IMR-90 (cell line): ENCODE measurements at regions not wholly inside any gene's neighbourhood (a gene's known extent, or its start where the extent isn't known, plus 50 kb on each side); places are given as distances from the start of the nearest gene placed in this dataset.

ENCODE experiments used
- ATAC-seq: fragments of 200-7000 bp; cut with Tn5 transposase; 2 replicates; pipeline ENCODE4 v1.9.1; 2020; ENCODE audit warnings: low read depth, mild to moderate bottlenecking, moderate library complexity
- BruUV-seq: library from RNA; stranded (reverse); fragments of 400-500 nt; replicated peaks from 2 replicates; lab custom pipeline; 2021; lab: Mats Ljungman, UMichigan
- CTCF ChIA-PET: fragments of 300-600 bp; formaldehyde crosslinking; extraction: SDS; loops from one replicate; lab custom pipeline; 2021; ENCODE audit warnings: antibody characterized with exemption; lab: Yijun Ruan, JAX
- POLR2A ChIA-PET: fragments of 300-600 bp; sonication (Branson Sonifier 250); formaldehyde crosslinking; loops from one replicate; lab custom pipeline; 2022; ENCODE audit warnings: antibody characterized with exemption; ENCODE audit not compliant: unreplicated experiment; lab: Charles Lee
- DNase-seq: peaks from one replicate; pipeline ENCODE4 v3.0.0; 2013
- H2AFZ ChIP-seq: replicated peaks from 2 replicates; pipeline ENCODE3; 2013; ENCODE audit warnings: low read length, mild to moderate bottlenecking; ENCODE audit not compliant: poor library complexity
- H2AK5ac ChIP-seq: 2 replicates; pipeline ENCODE4 v1.6.1; 2013; ENCODE audit warnings: low read depth, low read length, inconsistent platforms
- H2AK9ac ChIP-seq: replicated peaks from 2 replicates; pipeline ENCODE3; 2013; ENCODE audit warnings: mild to moderate bottlenecking, low read depth, low read length, moderate library complexity; ENCODE audit not compliant: poor library complexity
- H2BK120ac ChIP-seq: 2 replicates; pipeline ENCODE4 v1.6.1; 2013; ENCODE audit warnings: low read depth, low read length, inconsistent platforms
- H2BK15ac ChIP-seq: 3 replicates; pipeline ENCODE4 v1.6.1; 2013; ENCODE audit warnings: low read depth, low read length, inconsistent platforms
- H2BK20ac ChIP-seq: 2 replicates; pipeline ENCODE4 v1.6.1; 2013; ENCODE audit warnings: low read depth, mild to moderate bottlenecking, inconsistent platforms, low read length, moderate library complexity
- H2BK5ac ChIP-seq: 2 replicates; pipeline ENCODE4 v1.6.1; 2013; ENCODE audit warnings: mild to moderate bottlenecking, low read depth, low read length, inconsistent platforms; ENCODE audit not compliant: poor library complexity, severe bottlenecking
- H3K14ac ChIP-seq: replicated peaks from 2 replicates; pipeline ENCODE4 v1.6.1; 2013; ENCODE audit warnings: low read depth, low read length, inconsistent platforms
- H3K18ac ChIP-seq: 2 replicates; pipeline ENCODE4 v1.6.1; 2013; ENCODE audit warnings: low read depth, low read length, control low read depth
- H3K23ac ChIP-seq: 2 replicates; pipeline ENCODE4 v1.6.1; 2013; ENCODE audit warnings: low read depth, low read length, inconsistent platforms
- H3K27ac ChIP-seq: 2 replicates; pipeline ENCODE4 v1.5.1; 2013; ENCODE audit warnings: mild to moderate bottlenecking, control low read depth, low read length; ENCODE audit not compliant: insufficient read depth
- H3K27me3 ChIP-seq: 2 replicates; pipeline ENCODE4 v1.6.1; 2013; ENCODE audit warnings: low read length; ENCODE audit not compliant: control insufficient read depth, insufficient read depth
- H3K36me3 ChIP-seq: 2 replicates; pipeline ENCODE4 v1.6.1; 2013; ENCODE audit warnings: low read length, mixed read lengths; ENCODE audit not compliant: control insufficient read depth, insufficient read depth
- H3K4ac ChIP-seq: 2 replicates; pipeline ENCODE4 v1.6.1; 2013; ENCODE audit warnings: low read depth, low read length, inconsistent platforms
- H3K4me1 ChIP-seq: 2 replicates; pipeline ENCODE4 v1.6.1; 2013; ENCODE audit warnings: low read length, mixed read lengths; ENCODE audit not compliant: control insufficient read depth, insufficient read depth
- H3K4me2 ChIP-seq: 2 replicates; pipeline ENCODE4 v1.6.1; 2013; ENCODE audit warnings: low read depth, mild to moderate bottlenecking, control low read depth, low read length, moderate library complexity
- H3K4me3 ChIP-seq: 2 replicates; pipeline ENCODE4 v1.5.1; 2013; ENCODE audit warnings: low read depth, mild to moderate bottlenecking, control low read depth, low read length, moderate library complexity; ENCODE audit not compliant: insufficient read depth
- H3K56ac ChIP-seq: 2 replicates; pipeline ENCODE4 v1.6.1; 2013; ENCODE audit warnings: low read length, inconsistent platforms; ENCODE audit not compliant: insufficient read depth; ENCODE audit errors: extremely low read depth
- H3K79me1 ChIP-seq, 2 experiments: 2 replicates each; pipeline ENCODE4 v1.6.1; 2013; ENCODE audit warnings: low read length in 2 of 2, inconsistent platforms in 1 of 2, low read depth in 1 of 2
- H3K9ac ChIP-seq: 2 replicates; pipeline ENCODE4 v1.6.1; 2013; ENCODE audit warnings: low read depth, low read length, control low read depth
- H3K9me1 ChIP-seq: 2 replicates; pipeline ENCODE4 v1.6.1; 2013; ENCODE audit warnings: low read length, inconsistent platforms; ENCODE audit not compliant: insufficient read depth
- H3K9me3 ChIP-seq: 2 replicates; pipeline ENCODE4 v1.6.1; 2013; ENCODE audit warnings: low read length; ENCODE audit not compliant: control insufficient read depth, insufficient read depth
- H4K20me1 ChIP-seq: 2 replicates; pipeline ENCODE4 v1.6.1; 2013; ENCODE audit warnings: low read length, inconsistent platforms; ENCODE audit not compliant: insufficient read depth
- H4K5ac ChIP-seq: 2 replicates; pipeline ENCODE4 v1.6.1; 2013; ENCODE audit warnings: mild to moderate bottlenecking, low read depth, low read length, control low read depth
- H4K8ac ChIP-seq, 2 experiments: 2 replicates each; pipeline ENCODE4 v1.6.1; 2013; ENCODE audit warnings: low read depth in 2 of 2, low read length in 2 of 2, control low read depth in 1 of 2, inconsistent platforms in 1 of 2
- H4K91ac ChIP-seq: 2 replicates; pipeline ENCODE4 v1.6.1; 2013; ENCODE audit warnings: low read depth, low read length, inconsistent platforms; ENCODE audit not compliant: insufficient read depth
- CEBPB ChIP-seq: IDR thresholded peaks from 2 replicates; pipeline ENCODE4 v1.6.1; 2012; ENCODE audit warnings: low read depth, low read length, improper control_type of control experiment
- POLR2A ChIP-seq: IDR thresholded peaks from 2 replicates; pipeline ENCODE4 v1.6.1; 2012; ENCODE audit warnings: mild to moderate bottlenecking, low read depth, low read length
- RAD21 ChIP-seq: IDR thresholded peaks from 2 replicates; pipeline ENCODE4 v1.6.1; 2012; ENCODE audit warnings: low read length, improper control_type of control experiment
- SMC3 ChIP-seq: fragments of 150-350 bp; IDR thresholded peaks from 2 replicates; pipeline ENCODE4 v1.6.1; 2016; ENCODE audit warnings: low read depth, mild to moderate bottlenecking, antibody characterized with exemption, low read length, moderate library complexity
- whole genome bisulfite sequencing, 2 experiments: methylation state at CpG; one replicate each; pipeline versions ENCODE4 v1.1.5 to v1.1.7; 2013; ENCODE audit warnings: missing lambda C conversion rate in 2 of 2; ENCODE audit not compliant: insufficient read length in 1 of 2; ENCODE audit errors: extremely low coverage in 2 of 2; 5-methylcytosine and 5-hydroxymethylcytosine counted together
- dilution Hi-C: fragments of 300-500 bp; cut with HindIII; formaldehyde crosslinking; loops from one replicate; pipeline ENCODE4 v1.14.3; 2018; ENCODE audit warnings: low sequenced_read_pairs; ENCODE audit not compliant: unreplicated experiment
- in situ Hi-C: fragments of 300-500 bp; cut with MboI; formaldehyde crosslinking; loops from 3 replicates; pipeline ENCODE4 v1.14.3; 2019; ENCODE audit warnings: low sequenced_read_pairs, inconsistent platforms, mixed read lengths
- intact Hi-C: fragments of 100-400 bp; cut with micrococcal nuclease; formaldehyde crosslinking; loops from 2 replicates; pipeline ENCODE4 v1.10.0; 2022

DNA sequence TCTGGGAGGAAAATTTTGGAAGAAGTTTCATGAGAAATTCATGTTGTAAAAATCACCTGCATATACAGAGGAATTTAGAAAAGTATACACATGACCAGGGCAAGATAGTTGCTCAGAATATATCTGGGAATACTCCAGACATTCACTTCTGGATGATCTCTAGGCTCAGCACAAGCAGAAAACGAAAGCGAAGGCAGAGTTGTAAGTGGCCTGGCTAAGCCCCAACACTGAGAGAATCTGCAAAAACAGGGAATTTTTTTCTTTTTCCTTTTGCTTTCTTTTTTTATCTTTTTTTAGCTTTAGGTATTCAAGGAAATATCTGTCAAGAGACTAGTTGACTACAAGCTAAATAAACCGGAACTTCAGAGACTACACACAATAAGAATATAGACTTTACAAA, 207.2 kb downstream of the FGF13 start:
- no peak for ATAC-seq
- WGBS, 2 experiments = no CpG with 5 or more reads among the region's 3 CpGs
- Histone ChIP-seq H2BK120ac (no peak overlapping the region), H4K20me1 (no peaks in the 10 kb centered on the region), H3K79me1 (no peaks in the 10 kb centered on the region), H2BK5ac (no peak overlapping the region), H4K91ac (no peak overlapping the region), H3K56ac (no peak overlapping the region), H3K9me1 (no peaks in the 10 kb centered on the region), H3K18ac (no peak overlapping the region), H2AFZ (no peak overlapping the region), H3K14ac (no peak overlapping the region), H3K4me3 (no peak overlapping the region), H3K4me1 (no peaks in the 10 kb centered on the region), H2BK20ac (no peak overlapping the region), H2AK9ac (no peak overlapping the region), H3K27ac (no peak overlapping the region), H2AK5ac (no peak overlapping the region), H3K9me3 (no peaks in the 10 kb centered on the region), H4K5ac (no peak overlapping the region), H3K23ac (no peak overlapping the region), H3K4me2 (no peak overlapping the region), H3K9ac (no peak overlapping the region), H2BK15ac (no peak overlapping the region), H4K8ac (no peak overlapping the region), H3K36me3 (no peaks in the 10 kb centered on the region), H3K27me3 (no peaks in the 10 kb centered on the region), H3K4ac (no peak overlapping the region)
- ChIA-PET CTCF (no interaction called here), POLR2A (no interaction called here)
- DNase-seq = no peak
- dilution Hi-C loops (no loop called here), intact Hi-C loops (no loop called here), in situ Hi-C loops (no loop called here)
- no peak for TF ChIP-seq SMC3
- no peak for TF ChIP-seq CEBPB
- no peak for TF ChIP-seq POLR2A
- TF ChIP-seq RAD21 = no peak
- no TSS peak for BruUV-seq
